PFSK-1 (cell line): ENCODE measurements at regions not wholly inside any gene's neighbourhood (a gene's known extent, or its start where the extent isn't known, plus 50 kb on each side); places are given as distances from the start of the nearest gene placed in this dataset.

Experiments used
- FOXP2 ChIP-seq: optimal IDR thresholded peaks from 2 replicates; pipeline ENCODE3; 2011; ENCODE audit warnings: borderline replicate concordance, control low read depth, inconsistent platforms; ENCODE audit not compliant: insufficient read depth; ENCODE audit errors: extremely low read length, extremely low read depth
- POLR2AphosphoS5 ChIP-seq: IDR thresholded peaks from 2 replicates; pipeline ENCODE4 v1.6.1; 2012; ENCODE audit warnings: low read depth, mild to moderate bottlenecking, control low read depth, low read length, moderate library complexity
- SIN3A ChIP-seq: IDR thresholded peaks from 2 replicates; pipeline ENCODE4 v1.6.1; 2012; ENCODE audit warnings: mild to moderate bottlenecking, low read length, moderate library complexity, borderline replicate concordance; ENCODE audit not compliant: insufficient read depth
- TAF1 ChIP-seq: IDR thresholded peaks from 2 replicates; pipeline ENCODE4 v1.6.1; 2012; ENCODE audit warnings: low read length, control low read depth, borderline replicate concordance; ENCODE audit not compliant: insufficient read depth
- TF ChIP-seq, protein P1 (sequence below), 2 experiments: IDR thresholded peaks; 2 replicates each; pipeline versions ENCODE4 v1.6.1 to v1.8.0; 2011 to 2012; ENCODE audit warnings: low read depth in 2 of 2, low read length in 2 of 2, control low read depth in 1 of 2, inconsistent platforms in 1 of 2, mild to moderate bottlenecking in 1 of 2, moderate library complexity in 1 of 2; ENCODE audit not compliant: insufficient read depth in 1 of 2

DNA sequence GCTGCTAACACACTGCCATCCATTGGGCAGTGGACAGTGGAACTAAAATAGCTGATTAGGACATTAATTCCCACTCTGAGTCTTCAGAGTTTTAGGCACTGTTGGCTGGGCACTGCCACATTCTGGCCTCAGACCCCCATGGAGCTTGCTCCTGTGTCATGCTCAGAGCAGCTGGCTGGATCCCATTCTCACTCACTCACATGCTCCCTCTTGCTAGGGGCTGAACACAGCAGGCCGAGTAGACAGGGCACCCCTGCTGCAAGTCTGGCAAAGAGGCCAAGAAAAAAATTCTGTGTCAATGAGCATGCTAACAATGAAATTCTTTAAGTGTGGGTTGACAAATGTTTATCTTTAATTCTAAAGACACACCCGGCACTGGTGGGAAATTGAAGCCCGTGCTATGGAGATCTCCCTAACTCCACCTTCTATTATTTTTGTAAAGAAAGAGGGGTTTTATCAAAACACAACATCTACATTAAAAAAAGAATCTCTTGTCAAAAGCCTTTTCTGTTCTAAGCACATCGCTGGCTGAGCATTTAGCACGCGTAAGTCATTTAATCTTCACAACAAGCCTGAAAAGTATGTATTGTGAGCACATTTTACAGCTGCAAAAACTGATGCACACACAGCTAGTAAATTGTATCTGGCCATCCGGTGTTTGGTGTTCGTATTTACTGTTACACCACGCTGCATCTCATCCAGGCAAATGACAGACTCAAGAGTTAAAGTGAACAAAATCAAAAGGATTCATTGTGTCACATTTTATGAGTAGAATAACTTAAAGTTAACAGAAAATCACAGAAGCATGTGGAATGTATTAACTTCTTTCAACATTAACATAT, 362.1 kb downstream of the PLOD2 start:
- TF ChIP-seq FOXP2 (no peak), TAF1 (no peak), POLR2AphosphoS5 (no peak), SIN3A (no peak)
- TF ChIP-seq, protein P1, sequence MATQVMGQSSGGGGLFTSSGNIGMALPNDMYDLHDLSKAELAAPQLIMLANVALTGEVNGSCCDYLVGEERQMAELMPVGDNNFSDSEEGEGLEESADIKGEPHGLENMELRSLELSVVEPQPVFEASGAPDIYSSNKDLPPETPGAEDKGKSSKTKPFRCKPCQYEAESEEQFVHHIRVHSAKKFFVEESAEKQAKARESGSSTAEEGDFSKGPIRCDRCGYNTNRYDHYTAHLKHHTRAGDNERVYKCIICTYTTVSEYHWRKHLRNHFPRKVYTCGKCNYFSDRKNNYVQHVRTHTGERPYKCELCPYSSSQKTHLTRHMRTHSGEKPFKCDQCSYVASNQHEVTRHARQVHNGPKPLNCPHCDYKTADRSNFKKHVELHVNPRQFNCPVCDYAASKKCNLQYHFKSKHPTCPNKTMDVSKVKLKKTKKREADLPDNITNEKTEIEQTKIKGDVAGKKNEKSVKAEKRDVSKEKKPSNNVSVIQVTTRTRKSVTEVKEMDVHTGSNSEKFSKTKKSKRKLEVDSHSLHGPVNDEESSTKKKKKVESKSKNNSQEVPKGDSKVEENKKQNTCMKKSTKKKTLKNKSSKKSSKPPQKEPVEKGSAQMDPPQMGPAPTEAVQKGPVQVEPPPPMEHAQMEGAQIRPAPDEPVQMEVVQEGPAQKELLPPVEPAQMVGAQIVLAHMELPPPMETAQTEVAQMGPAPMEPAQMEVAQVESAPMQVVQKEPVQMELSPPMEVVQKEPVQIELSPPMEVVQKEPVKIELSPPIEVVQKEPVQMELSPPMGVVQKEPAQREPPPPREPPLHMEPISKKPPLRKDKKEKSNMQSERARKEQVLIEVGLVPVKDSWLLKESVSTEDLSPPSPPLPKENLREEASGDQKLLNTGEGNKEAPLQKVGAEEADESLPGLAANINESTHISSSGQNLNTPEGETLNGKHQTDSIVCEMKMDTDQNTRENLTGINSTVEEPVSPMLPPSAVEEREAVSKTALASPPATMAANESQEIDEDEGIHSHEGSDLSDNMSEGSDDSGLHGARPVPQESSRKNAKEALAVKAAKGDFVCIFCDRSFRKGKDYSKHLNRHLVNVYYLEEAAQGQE (IDR thresholded peaks at IDR 0.05; ENCODE audit: insufficient read depth in 1 of 2, low read depth in 2 of 2, low read length in 2 of 2), result no peak

DNA sequence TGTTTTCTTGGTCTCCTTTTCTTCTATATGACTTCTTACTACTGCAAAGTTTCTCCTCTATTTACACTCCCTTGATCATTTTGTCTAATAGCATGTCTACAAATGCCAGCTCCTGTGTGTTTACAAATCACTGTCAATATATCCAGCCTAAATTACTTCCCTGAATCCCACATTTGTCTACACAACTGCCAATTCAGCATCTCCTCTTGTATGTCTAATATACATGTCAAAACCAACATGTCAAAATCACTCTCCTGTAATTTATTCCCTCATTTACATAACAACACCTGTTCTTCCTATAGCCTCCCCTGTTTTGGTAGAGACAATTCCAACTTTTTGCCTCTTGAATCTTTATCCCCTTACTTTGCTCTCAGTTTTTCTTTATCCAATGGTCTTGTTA, 359.3 kb downstream of the PLOD2 start:
- TF ChIP-seq, protein P1 (IDR thresholded peaks at IDR 0.05; ENCODE audit: insufficient read depth in 1 of 2, low read depth in 2 of 2, low read length in 2 of 2), result no peak
- TF ChIP-seq FOXP2, result no peak

DNA sequence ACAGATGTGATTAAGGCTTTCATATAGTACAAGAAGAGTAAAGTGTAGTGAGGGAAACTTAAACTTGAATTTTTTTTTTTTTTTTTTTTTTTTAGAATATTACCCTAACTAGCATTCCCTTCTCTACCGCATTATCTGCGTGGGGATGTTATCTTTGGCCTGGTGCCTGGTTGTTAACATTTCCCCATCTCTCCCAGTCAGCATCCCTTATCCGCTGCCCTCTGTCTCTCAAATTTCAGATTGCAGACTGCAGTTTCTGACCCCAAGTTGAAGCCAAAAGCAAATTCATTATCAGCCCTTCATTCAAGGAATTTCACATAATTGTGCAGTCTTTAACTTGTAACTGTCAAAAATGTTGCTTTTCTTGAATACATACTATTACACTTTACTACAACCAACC, 353.0 kb downstream of the PLOD2 start:
- TF ChIP-seq FOXP2 (no peak), POLR2AphosphoS5 (no peak), SIN3A (no peak), TAF1 (no peak)
- TF ChIP-seq, protein P1 (IDR thresholded peaks at IDR 0.05; ENCODE audit: insufficient read depth in 1 of 2, low read depth in 2 of 2, low read length in 2 of 2), result no peak

- TF ChIP-seq, protein P1 (IDR thresholded peaks at IDR 0.05; ENCODE audit: insufficient read depth in 1 of 2, low read depth in 2 of 2, low read length in 2 of 2), result no peak
- no peak for TF ChIP-seq TAF1
- no peak for TF ChIP-seq SIN3A
- TF ChIP-seq POLR2AphosphoS5, result no peak
- no peak for TF ChIP-seq FOXP2
Observed at GRCh38 chr3:145812391-145812790, 348.6 kb downstream of the PLOD2 start.
